ENCODE measurements at regions not wholly inside any gene's neighbourhood (a gene's known extent, or its start where the extent isn't known, plus 50 kb on each side); places are given as distances from the start of the nearest gene placed in this dataset.
A peak's percentile ranks its signal among the peaks of the same experiment; 100 is the strongest.
"Not testable (repeated sequence)": the region's sequence is repeated elsewhere in the genome, so short reads cannot be mapped to it uniquely, and the experiment has no call there.

DNA sequence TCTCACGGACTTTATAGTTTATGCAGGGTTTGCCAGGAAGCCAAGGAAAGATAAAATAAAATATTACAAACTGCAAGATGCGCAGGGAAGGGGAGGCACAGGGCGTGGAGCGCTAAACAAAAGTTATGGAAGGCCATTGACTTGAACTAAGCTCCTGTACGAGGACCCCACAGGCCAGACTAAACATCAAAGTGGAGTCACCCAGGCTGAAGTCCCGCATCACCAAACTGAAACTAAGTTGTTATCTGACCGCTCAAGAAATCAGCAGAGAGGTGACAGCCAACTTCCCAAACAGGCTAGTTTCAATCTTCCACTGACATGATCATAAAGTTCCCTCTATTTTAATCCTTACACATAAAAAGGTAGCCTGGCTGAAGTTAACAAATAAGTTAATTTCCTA lies 90.5 kb upstream of the YWHAQ start:
- Mint-ChIP-seq H3K4me1 (ENCODE audit: low read depth) (no peaks in the 10 kb centered on the region), H3K4me3 (no peak overlapping the region), H3K27ac (no peak overlapping the region), H3K36me3 (ENCODE audit: low read depth) (no peaks in the 10 kb centered on the region), H3K27me3 (no peaks in the 10 kb centered on the region), H3K9me3 (no peaks in the 10 kb centered on the region)

DNA sequence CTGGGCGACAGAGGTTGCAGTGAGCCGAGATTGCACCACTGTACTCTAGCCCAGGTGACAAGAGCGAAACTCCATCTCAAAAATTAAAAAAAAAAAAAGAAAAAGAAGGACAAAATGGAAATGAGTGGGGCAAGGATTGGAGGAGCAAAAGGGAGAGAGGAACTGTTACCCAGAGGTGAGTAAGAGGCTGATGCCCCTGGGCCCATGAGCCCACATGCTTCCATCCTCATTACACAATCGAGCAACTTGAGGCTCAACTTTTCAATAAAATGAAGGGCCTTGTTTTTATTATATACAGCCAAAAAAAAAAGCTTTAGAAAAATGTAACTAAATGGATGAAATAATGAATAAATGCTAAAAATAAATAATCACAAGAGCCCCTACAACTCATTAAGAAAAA lies 91.7 kb upstream of the YWHAQ start:
- Mint-ChIP-seq H3K4me3 (no peak overlapping the region), H3K27ac (no peak overlapping the region), H3K36me3 (ENCODE audit: low read depth) (no peaks in the 10 kb centered on the region), H3K4me1 (ENCODE audit: low read depth) (no peaks in the 10 kb centered on the region), H3K9me3 (no peaks in the 10 kb centered on the region), H3K27me3 (no peaks in the 10 kb centered on the region)

DNA sequence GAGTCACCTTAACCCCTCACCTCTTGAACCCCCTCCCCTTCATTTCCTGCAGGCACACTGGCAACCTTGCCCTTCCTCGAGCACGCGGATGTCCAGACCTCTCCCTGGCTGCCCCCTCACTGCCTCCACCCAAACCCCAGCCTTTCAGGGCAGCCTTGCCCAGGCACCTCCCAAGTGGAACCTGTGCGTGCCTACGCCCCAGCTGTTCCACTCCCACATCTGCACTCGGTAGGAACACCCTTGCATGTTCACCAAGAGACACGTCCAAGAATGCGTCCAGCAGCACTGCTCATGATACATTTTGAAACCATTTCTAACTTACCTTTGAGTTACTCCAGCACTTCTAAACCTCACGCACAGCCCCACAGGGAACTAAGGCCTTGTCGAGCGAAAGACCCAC lies 93.8 kb upstream of the YWHAQ start:
- Mint-ChIP-seq H3K27ac (no peak overlapping the region), H3K4me3 (no peak overlapping the region), H3K9me3 (no peaks in the 10 kb centered on the region), H3K36me3 (ENCODE audit: low read depth) (no peaks in the 10 kb centered on the region), H3K27me3 (no peaks in the 10 kb centered on the region), H3K4me1 (ENCODE audit: low read depth) (no peaks in the 10 kb centered on the region)

DNA sequence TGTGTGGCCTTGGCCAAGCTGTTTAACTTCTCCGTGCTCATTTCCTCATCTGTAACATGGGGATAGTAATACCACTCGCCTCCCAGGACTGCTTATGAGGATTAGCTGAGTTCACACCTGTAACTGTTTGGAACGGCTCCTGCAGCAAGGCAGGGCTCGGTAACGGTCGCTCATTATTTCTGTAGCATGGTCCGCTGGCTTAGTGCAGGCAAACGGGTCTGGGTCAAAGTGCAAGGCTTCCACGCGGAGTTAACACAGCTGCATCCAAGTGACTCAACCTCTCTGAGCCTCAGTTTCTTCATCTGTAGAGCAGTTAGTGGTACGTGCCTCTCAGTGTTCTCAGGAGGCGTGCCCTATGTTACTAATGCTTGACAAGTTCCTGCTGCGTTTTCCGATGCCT lies 94.3 kb upstream of the YWHAQ start:
- Mint-ChIP-seq H3K27me3 (no peaks in the 10 kb centered on the region), H3K27ac (no peak overlapping the region), H3K36me3 (ENCODE audit: low read depth) (no peaks in the 10 kb centered on the region)

DNA sequence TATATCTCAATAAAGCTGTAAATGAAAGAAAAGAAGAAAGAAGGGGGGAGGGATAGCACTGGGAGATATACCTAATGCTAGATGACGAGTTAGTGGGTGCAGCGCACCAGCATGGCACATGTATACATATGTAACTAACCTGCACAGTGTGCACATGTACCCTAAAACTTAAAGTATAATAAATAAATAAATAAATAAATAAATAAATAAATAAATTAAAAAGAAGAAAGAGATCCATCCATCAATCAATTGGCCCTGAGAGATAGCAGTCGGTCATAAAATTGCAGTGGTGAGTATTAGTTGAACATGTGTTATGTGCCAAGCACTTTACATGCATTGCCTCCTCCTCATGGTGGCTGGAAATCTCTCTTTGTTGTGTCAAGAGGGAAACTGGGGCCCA lies 95.2 kb upstream of the YWHAQ start:
- not testable (repeated sequence) for H3K27ac Mint-ChIP-seq; H3K4me1 Mint-ChIP-seq (ENCODE audit: low read depth); H3K4me3 Mint-ChIP-seq

More for the DNA sequence above, 94.3 kb upstream of the YWHAQ start:
- Mint-ChIP-seq H3K4me3 (no peak overlapping the region), H3K4me1 (ENCODE audit: low read depth) (no peaks in the 10 kb centered on the region), H3K9me3 (no peaks in the 10 kb centered on the region)

DNA sequence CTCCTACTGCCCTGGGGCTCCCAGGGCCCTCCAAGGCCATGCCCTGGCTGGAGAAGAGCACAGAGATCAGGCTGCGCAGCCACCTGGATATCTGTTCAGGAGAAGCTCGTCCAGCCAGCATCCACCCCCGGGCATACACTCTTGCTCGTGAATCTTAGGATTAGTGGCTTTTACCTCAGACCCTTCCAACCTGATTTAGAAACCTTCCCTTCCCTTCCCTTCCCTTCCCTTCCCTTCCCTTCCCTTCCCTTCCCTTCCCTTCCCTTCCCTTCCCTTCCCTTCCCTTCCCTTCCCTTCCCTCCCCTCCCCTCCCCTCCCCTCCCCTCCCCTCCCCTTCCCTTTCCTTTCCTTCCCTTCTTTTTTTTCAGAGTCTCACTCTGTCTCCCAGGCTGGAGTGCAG lies 99.7 kb upstream of the YWHAQ start:
- not testable (repeated sequence) for H3K4me3 Mint-ChIP-seq; H3K27ac Mint-ChIP-seq; H3K27me3 Mint-ChIP-seq; H3K4me1 Mint-ChIP-seq (ENCODE audit: low read depth); H3K36me3 Mint-ChIP-seq (ENCODE audit: low read depth)
- peaks cover 11% of the 10 kb centered on the region for H3K9me3 Mint-ChIP-seq

More for the DNA sequence above, 95.2 kb upstream of the YWHAQ start:
- H3K36me3 Mint-ChIP-seq (ENCODE audit: low read depth); H3K27me3 Mint-ChIP-seq; H3K9me3 Mint-ChIP-seq: not testable (repeated sequence)

DNA sequence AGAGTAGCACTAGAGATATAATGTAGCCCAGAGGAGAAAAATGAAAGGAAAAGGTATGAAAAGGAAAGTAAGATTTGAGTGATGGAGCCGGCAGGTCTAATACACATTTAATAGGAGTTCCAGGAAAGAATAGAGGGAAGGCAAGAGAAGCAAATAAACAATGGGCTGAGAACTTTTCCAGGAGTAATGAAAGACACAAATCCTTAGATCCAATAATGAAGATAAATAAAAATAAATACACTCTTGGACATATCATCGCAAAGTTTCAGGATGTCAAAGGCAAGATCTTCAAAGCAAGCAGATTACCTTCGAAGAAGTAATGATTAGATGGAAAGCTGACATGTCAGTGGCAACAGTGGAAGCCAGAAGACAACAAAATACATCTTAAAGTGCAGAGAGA lies 102.0 kb upstream of the YWHAQ start:
- peaks cover 11% of the 10 kb centered on the region for H3K9me3 Mint-ChIP-seq
- peaks cover 24% of the 10 kb centered on the region for H3K4me1 Mint-ChIP-seq (ENCODE audit: low read depth)
- peaks cover 6% of the 10 kb centered on the region for H3K36me3 Mint-ChIP-seq (ENCODE audit: low read depth)
- no peak overlapping the region for H3K27ac Mint-ChIP-seq
- no peaks in the 10 kb centered on the region for H3K27me3 Mint-ChIP-seq
- no peak overlapping the region for H3K4me3 Mint-ChIP-seq

DNA sequence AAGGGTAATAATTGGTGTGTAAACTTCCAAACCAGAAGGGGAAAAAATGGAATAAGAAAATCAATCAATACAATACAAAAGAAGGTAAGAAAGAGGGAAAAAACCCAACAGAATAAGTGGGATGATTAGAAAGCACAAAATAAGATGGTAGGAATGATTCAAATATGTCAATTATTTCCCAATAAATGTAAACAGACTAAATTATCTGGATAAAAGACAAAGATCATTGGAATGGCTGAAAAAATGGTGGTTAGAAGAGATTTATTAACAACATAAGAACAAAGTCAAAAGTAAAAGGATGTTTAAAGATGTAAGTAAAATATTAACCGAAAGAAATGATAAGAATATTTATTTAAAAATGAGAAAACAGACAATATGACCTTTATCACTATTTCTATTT lies 103.5 kb upstream of the YWHAQ start:
- peaks cover 39% of the 10 kb centered on the region for H3K4me1 Mint-ChIP-seq (ENCODE audit: low read depth)
- H3K27ac Mint-ChIP-seq = no peak overlapping the region
- no peak overlapping the region for H3K4me3 Mint-ChIP-seq
- H3K9me3 Mint-ChIP-seq = peaks cover 11% of the 10 kb centered on the region
- no peaks in the 10 kb centered on the region for H3K27me3 Mint-ChIP-seq
- H3K36me3 Mint-ChIP-seq (ENCODE audit: low read depth) = peaks cover 6% of the 10 kb centered on the region

DNA sequence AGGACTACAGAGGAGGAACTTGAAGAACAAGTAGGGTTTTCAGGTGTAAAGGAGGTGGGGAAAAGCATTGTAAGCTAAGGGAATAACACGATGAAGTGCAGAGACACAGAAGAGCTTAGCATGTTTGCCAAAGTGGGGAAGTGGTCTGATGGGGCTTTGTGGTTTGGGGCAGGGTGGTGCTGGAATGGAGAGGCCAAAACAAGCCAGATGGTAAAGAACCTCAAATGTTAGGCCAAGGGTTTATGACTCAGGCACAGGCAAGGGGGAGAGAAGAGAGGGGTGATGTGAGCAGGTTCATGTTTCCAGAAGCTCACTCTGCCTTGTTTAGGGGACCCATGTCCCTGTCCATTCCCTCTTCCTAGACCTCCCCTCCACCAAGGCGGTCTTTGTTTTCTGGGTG lies 104.5 kb upstream of the YWHAQ start:
- Mint-ChIP-seq H3K9me3 (peaks cover 11% of the 10 kb centered on the region), H3K4me3 (no peak overlapping the region), H3K27ac (peak overlapping the region; percentile 2), H3K36me3 (ENCODE audit: low read depth) (peaks cover 6% of the 10 kb centered on the region), H3K4me1 (ENCODE audit: low read depth) (peaks cover 44% of the 10 kb centered on the region), H3K27me3 (no peaks in the 10 kb centered on the region)

DNA sequence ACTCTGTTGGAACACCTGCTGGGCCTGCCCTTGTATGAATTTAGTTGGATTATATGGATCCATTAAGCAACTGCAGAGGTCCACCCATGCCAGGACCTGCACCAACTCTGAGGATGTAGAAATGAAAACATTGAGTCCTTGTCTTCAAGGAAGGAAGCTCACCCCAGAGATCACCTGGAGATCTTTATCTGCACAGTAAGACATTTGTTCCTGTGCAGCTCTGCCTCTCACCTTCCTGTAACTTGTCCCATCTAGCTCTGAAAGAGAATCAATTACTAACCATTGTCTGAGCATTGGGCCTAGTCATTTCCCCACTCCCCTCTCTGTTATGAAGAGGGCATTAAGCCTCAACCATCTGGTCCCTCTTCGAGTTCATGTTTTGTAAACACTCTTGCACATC lies 105.2 kb upstream of the YWHAQ start:
- H3K4me1 Mint-ChIP-seq (ENCODE audit: low read depth) = peaks cover 48% of the 10 kb centered on the region

DNA sequence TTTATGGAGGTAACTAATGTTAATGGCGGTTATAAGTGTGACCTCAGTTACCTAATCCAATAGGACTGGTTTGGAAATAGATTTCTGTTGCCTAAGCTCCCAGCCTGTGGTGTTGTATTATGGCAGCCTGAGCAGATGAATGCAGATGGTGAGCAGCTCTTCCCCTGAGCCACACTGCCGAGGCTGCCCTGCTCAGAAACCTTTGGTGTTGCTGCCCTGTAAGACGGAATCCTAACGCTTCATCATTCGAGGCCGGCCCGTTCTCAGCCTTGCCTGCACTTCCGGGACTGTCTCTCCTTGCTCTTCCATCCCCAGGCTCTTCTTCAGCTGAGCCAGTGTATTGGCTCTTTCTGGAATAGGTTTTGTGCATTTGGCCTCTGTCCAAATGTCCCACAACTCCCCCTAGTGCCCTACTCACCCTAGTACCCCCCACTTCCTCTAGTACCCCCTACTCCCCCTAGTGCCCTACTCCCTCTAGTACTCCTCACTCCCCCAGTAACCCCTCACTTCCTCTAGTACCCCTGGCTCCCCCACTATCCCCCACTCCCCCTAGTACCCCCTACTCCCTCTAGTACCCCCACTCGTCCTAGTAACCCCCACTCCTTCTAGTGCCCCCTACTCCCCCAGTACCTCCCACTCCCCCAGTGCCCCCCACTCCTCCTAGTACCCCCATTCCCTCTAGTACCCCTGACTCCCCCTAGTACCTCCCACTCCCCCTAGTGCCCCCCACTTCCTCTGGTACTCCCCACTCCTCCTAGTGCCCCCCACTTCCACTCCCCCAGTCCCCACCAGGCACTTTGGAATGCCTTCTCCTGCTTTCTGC lies 106.0 kb upstream of the TAF1B start:
- no peak overlapping the region for H3K27ac Mint-ChIP-seq
- H3K36me3 Mint-ChIP-seq (ENCODE audit: low read depth) = peaks cover 6% of the 10 kb centered on the region
- H3K4me3 Mint-ChIP-seq = no peak overlapping the region
- peaks cover 48% of the 10 kb centered on the region for H3K4me1 Mint-ChIP-seq (ENCODE audit: low read depth)
- peaks cover 11% of the 10 kb centered on the region for H3K9me3 Mint-ChIP-seq
- H3K27me3 Mint-ChIP-seq = no peaks in the 10 kb centered on the region

More for the DNA sequence above, 105.2 kb upstream of the YWHAQ start:
- H3K9me3 Mint-ChIP-seq = peaks cover 11% of the 10 kb centered on the region
- H3K27me3 Mint-ChIP-seq = no peaks in the 10 kb centered on the region
- no peak overlapping the region for H3K27ac Mint-ChIP-seq
- H3K4me3 Mint-ChIP-seq = no peak overlapping the region
- peaks cover 6% of the 10 kb centered on the region for H3K36me3 Mint-ChIP-seq (ENCODE audit: low read depth)

DNA sequence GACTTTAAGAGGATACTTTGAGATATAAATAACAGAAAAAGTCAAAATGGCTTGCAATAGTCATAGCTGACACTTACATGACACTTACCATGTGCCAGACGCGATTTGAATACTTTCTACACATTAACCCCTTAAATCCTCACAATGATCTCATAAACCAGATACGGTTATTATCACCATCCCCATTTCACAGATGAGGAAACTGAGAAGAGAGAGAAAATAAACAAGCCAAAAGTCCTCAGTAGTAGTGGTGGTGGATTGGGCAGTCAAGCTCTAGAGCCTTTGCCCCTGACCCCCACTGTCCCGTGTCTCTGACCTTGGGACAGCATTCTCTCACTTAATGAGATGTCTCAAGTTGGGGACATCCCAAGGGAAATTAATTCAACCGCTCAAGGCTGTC lies 105.2 kb upstream of the TAF1B start:
- Mint-ChIP-seq H3K4me3 (peak overlapping the region; percentile 36), H3K9me3 (peaks cover 11% of the 10 kb centered on the region), H3K27ac (no peak overlapping the region), H3K27me3 (no peaks in the 10 kb centered on the region), H3K36me3 (ENCODE audit: low read depth) (peaks cover 6% of the 10 kb centered on the region), H3K4me1 (ENCODE audit: low read depth) (peaks cover 48% of the 10 kb centered on the region)

DNA sequence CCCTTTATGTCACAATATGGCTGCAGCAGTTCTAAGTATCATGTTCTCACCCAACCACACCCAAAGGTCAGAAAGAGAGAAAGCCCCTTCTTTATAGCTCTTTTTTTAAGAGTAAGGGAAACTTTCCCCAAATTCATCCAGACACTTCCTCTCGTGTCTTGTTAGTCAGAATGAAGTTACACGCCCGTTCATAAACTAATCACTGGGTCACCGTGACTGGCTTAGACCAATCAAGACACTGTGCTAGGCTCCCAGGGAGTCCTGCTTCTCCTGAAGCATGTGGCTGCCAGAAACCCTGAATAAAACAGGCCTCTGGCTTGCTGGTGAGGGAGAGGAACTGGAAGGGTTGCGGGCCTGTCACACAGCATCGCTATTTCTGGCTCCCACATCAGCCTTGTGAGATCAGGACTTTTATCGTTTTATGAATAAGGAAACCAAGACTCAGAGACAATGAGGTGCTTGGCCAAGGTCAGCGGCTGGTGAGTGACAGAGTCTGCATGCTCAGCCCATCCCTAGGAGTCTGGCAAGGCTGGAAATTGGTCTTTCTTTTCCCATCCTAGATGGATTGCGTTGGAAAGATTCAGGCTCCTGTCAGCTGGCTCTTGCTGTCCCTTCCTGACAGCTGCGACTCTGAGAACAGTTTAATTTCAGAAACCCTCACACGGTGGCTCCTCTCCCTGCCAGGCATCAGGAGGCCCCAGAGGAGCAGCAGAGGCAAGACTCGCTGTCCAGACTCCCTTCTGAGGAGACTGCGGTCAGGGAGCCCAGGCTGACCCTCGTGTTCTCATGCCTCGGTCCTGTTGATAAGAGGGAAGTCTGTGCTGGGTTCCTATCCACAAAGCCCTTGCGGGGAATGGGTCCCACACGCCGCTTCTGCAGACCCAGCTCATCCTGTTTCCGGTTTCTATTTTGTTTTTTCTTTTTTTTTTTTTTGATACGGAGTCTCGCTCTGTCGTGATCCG lies 104.5 kb upstream of the TAF1B start:
- Mint-ChIP-seq H3K27me3 (no peaks in the 10 kb centered on the region), H3K4me3 (peak overlapping the region; percentile 72), H3K9me3 (peaks cover 11% of the 10 kb centered on the region), H3K36me3 (ENCODE audit: low read depth) (peaks cover 6% of the 10 kb centered on the region), H3K4me1 (ENCODE audit: low read depth) (peaks cover 48% of the 10 kb centered on the region), H3K27ac (peak overlapping the region; percentile 75)

DNA sequence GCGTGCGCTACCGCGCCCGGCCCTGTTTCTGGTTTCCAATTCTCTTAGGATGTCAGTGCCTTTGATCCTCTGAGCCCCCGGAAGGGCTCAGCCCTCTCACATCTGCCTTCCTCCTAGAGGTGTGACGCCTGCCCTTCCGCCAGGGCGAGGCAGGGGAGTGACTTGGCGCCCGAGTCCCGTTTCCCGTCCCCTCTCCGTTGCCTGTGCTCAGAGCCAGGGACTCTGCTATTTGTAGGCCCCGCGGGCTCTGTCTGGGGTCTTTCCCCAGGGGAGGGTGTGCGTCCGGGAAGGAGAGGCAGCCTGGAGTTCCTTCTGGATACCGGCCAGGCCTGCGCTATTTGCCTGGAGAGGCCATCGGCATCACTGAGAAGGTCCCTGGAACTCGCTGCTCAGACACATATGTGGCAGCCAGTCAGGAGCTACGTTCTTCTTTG lies 103.7 kb upstream of the TAF1B start:
- Mint-ChIP-seq H3K27ac (peak overlapping the region; percentile 75), H3K9me3 (peaks cover 7% of the 10 kb centered on the region), H3K4me3 (peak overlapping the region; percentile 72), H3K27me3 (no peaks in the 10 kb centered on the region), H3K4me1 (ENCODE audit: low read depth) (peaks cover 48% of the 10 kb centered on the region), H3K36me3 (ENCODE audit: low read depth) (peaks cover 3% of the 10 kb centered on the region)

DNA sequence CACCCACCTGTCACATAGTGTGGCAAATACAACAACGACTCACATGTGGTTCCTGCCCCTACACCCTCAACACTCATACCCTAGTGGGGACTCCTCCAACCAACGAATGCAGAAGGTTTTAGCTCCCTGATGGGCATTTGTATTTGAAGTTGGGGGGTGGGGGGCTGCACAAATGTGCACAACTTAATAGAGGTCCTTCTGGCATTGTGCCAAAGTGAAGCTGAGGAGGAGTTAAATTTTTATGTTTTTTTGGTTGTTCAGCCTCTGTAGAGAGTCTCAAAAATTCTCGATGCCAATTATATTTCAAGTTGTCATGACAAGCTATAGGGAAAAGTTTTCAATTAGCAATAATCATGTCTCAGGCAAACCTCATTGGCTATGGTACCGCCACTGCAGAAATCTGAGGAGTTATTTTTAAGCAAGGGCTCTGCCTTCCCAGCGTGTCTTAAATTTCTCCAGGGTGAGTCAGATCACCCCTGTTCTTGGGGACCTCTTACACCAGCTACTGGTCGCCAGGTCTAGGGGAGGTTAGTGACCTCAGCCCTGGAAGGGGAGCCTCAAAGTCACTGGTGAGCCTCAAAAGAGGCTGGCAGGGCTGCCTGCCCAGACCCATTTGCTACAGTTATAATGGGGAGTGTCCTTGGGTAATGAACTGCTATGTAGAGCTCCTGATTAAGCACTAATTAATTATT lies 102.7 kb upstream of the TAF1B start:
- Mint-ChIP-seq H3K36me3 (ENCODE audit: low read depth) (no peaks in the 10 kb centered on the region), H3K27me3 (no peaks in the 10 kb centered on the region), H3K4me1 (ENCODE audit: low read depth) (peaks cover 41% of the 10 kb centered on the region), H3K9me3 (no peaks in the 10 kb centered on the region), H3K27ac (no peak overlapping the region), H3K4me3 (no peak overlapping the region)
